Activated naive CD8-positive, alpha-beta T cell (primary cell): ENCODE measurements at regions not wholly inside any gene's neighbourhood (a gene's known extent, or its start where the extent isn't known, plus 50 kb on each side); places are given as distances from the start of the nearest gene placed in this dataset.

Source experiments
- H3K27ac Mint-ChIP-seq: one replicate; pipeline ENCODE4 v1.8.0; 2021; ENCODE audit warnings: mixed read lengths
- H3K27me3 Mint-ChIP-seq: one replicate; pipeline ENCODE4 v1.8.0; 2021; ENCODE audit warnings: mixed read lengths
- H3K36me3 Mint-ChIP-seq: one replicate; pipeline ENCODE4 v1.8.0; 2021; ENCODE audit warnings: mixed read lengths
- H3K4me1 Mint-ChIP-seq: one replicate; pipeline ENCODE4 v1.8.0; 2021; ENCODE audit warnings: low read depth, mixed read lengths
- H3K4me3 Mint-ChIP-seq: one replicate; pipeline ENCODE4 v1.8.0; 2021; ENCODE audit warnings: mild to moderate bottlenecking, mixed read lengths
- H3K9me3 Mint-ChIP-seq: one replicate; pipeline ENCODE4 v1.8.0; 2021; ENCODE audit warnings: low read depth, mixed read lengths

DNA sequence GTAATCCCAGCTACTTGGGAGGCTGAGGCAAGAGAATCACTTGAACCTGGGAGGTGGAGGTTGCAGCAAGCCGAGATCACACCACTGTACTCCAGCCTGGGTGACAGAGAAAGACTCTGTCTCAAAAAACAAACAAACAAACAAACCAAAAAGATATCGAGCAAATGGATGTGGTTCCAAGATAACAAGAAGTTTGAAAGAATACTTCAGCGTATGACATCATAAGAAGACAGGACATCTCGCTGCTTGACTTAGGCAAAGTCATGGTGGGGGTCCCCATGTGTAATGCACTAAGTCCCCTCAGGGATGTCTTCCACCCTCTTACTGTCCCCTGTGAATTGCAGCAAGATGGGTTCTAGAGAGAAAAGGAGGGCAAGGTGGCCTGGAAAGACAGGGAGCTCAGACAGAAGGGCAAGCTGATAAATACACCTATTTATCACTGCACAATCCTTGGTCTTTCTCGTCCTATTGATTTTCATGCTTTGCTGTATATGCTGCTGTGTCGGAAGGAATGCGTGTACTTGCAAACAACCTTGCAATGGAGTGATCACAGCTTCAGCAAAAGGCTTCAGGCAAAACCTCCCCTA, 115.0 kb downstream of the BDH1 start:
- peaks cover 1% of the 10 kb centered on the region for H3K27me3 Mint-ChIP-seq
- no peaks in the 10 kb centered on the region for H3K9me3 Mint-ChIP-seq
- no peak overlapping the region for H3K27ac Mint-ChIP-seq
- H3K4me1 Mint-ChIP-seq: peaks cover 15% of the 10 kb centered on the region
- no peak overlapping the region for H3K4me3 Mint-ChIP-seq
- no peaks in the 10 kb centered on the region for H3K36me3 Mint-ChIP-seq

- Mint-ChIP-seq H3K27ac (no peak overlapping the region), H3K9me3 (no peaks in the 10 kb centered on the region)
Observed at GRCh38 chr3:197438906-197439305, 116.9 kb downstream of the BDH1 start.

GRCh38 chr3:197435426-197435825, 120.3 kb downstream of the BDH1 start:
- no peak overlapping the region for H3K4me3 Mint-ChIP-seq
- H3K27ac Mint-ChIP-seq: no peak overlapping the region
- H3K36me3 Mint-ChIP-seq: peaks cover 4% of the 10 kb centered on the region
- H3K27me3 Mint-ChIP-seq: peaks cover 8% of the 10 kb centered on the region
- no peaks in the 10 kb centered on the region for H3K9me3 Mint-ChIP-seq
- H3K4me1 Mint-ChIP-seq: peaks cover 6% of the 10 kb centered on the region

More at GRCh38 chr3:197438906-197439305, 116.9 kb downstream of the BDH1 start:
- peaks cover 2% of the 10 kb centered on the region for H3K4me1 Mint-ChIP-seq
- H3K27me3 Mint-ChIP-seq: peaks cover 1% of the 10 kb centered on the region
- H3K4me3 Mint-ChIP-seq: no peak overlapping the region
- H3K36me3 Mint-ChIP-seq: no peaks in the 10 kb centered on the region

- H3K9me3 Mint-ChIP-seq: no peaks in the 10 kb centered on the region
- H3K27me3 Mint-ChIP-seq: peaks cover 8% of the 10 kb centered on the region
- peaks cover 6% of the 10 kb centered on the region for H3K4me1 Mint-ChIP-seq
- H3K36me3 Mint-ChIP-seq: peaks cover 4% of the 10 kb centered on the region
- H3K27ac Mint-ChIP-seq: no peak overlapping the region
- no peak overlapping the region for H3K4me3 Mint-ChIP-seq
Observed at GRCh38 chr3:197434830-197435229, 120.9 kb downstream of the BDH1 start.

GRCh38 chr3:197432384-197433127, 123.2 kb downstream of the BDH1 start:
- Mint-ChIP-seq H3K9me3 (no peaks in the 10 kb centered on the region), H3K27ac (no peak overlapping the region), H3K36me3 (peaks cover 4% of the 10 kb centered on the region), H3K4me1 (peaks cover 22% of the 10 kb centered on the region), H3K4me3 (no peak overlapping the region), H3K27me3 (peaks cover 7% of the 10 kb centered on the region)

DNA sequence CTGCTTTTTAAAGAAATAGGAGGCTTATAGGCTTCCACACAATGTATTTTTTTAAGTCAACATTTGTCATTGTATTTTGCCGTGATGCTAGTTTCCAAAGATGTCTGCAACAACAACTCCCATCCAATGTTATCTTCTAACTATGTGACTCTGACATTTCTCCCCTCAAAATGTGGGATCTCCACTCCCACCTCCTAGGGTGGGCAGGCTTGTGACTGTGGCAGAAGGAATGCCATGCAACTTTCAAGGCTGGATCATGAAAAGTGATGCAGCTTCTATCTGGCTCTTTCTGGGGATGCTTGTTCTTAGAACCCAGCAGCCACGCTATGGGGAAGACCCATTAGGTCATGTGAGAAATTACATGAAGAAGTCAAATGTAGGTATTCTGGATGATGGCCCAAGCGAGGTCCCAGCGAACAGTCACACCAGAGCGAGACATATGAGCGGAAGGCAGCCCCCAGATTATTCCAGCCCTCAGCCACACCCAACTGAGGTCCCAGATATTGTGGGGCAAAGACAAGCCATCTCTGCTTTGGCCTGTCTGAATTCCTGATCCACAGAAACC, 124.3 kb downstream of the BDH1 start:
- H3K27ac Mint-ChIP-seq: no peak overlapping the region
- no peak overlapping the region for H3K4me3 Mint-ChIP-seq
- peaks cover 25% of the 10 kb centered on the region for H3K4me1 Mint-ChIP-seq
- peaks cover 7% of the 10 kb centered on the region for H3K27me3 Mint-ChIP-seq
- H3K36me3 Mint-ChIP-seq: peaks cover 4% of the 10 kb centered on the region
- H3K9me3 Mint-ChIP-seq: no peaks in the 10 kb centered on the region

GRCh38 chr3:197430934-197431333, 124.8 kb downstream of the BDH1 start:
- Mint-ChIP-seq H3K9me3 (no peaks in the 10 kb centered on the region), H3K4me3 (no peak overlapping the region), H3K27ac (peak overlapping the region; percentile 8), H3K36me3 (peaks cover 4% of the 10 kb centered on the region), H3K4me1 (peaks cover 25% of the 10 kb centered on the region), H3K27me3 (peaks cover 7% of the 10 kb centered on the region)

GRCh38 chr3:197430502-197430901, 125.3 kb downstream of the BDH1 start:
- H3K27me3 Mint-ChIP-seq: peaks cover 7% of the 10 kb centered on the region
- no peak overlapping the region for H3K4me3 Mint-ChIP-seq
- no peaks in the 10 kb centered on the region for H3K9me3 Mint-ChIP-seq
- H3K27ac Mint-ChIP-seq: peak overlapping the region; percentile 8
- H3K36me3 Mint-ChIP-seq: peaks cover 4% of the 10 kb centered on the region
- peaks cover 25% of the 10 kb centered on the region for H3K4me1 Mint-ChIP-seq

- Mint-ChIP-seq H3K4me1 (peaks cover 25% of the 10 kb centered on the region), H3K27ac (peak overlapping the region; percentile 72), H3K4me3 (peak overlapping the region; percentile 12), H3K36me3 (peaks cover 4% of the 10 kb centered on the region), H3K9me3 (no peaks in the 10 kb centered on the region), H3K27me3 (peaks cover 7% of the 10 kb centered on the region)
Observed at GRCh38 chr3:197428952-197429351, 126.8 kb downstream of the BDH1 start.

GRCh38 chr3:197428117-197428801, 127.5 kb downstream of the BDH1 start:
- no peaks in the 10 kb centered on the region for H3K9me3 Mint-ChIP-seq
- peaks cover 7% of the 10 kb centered on the region for H3K27me3 Mint-ChIP-seq
- H3K4me1 Mint-ChIP-seq: peaks cover 25% of the 10 kb centered on the region
- H3K27ac Mint-ChIP-seq: peak overlapping the region; percentile 78
- peaks cover 4% of the 10 kb centered on the region for H3K36me3 Mint-ChIP-seq
- H3K4me3 Mint-ChIP-seq: peak overlapping the region; percentile 12

GRCh38 chr3:197427021-197427420, 128.6 kb upstream of the DLG1 start:
- H3K9me3 Mint-ChIP-seq: no peaks in the 10 kb centered on the region
- H3K27me3 Mint-ChIP-seq: peaks cover 5% of the 10 kb centered on the region
- H3K36me3 Mint-ChIP-seq: peaks cover 4% of the 10 kb centered on the region
- no peak overlapping the region for H3K27ac Mint-ChIP-seq
- H3K4me1 Mint-ChIP-seq: peaks cover 25% of the 10 kb centered on the region
- H3K4me3 Mint-ChIP-seq: no peak overlapping the region

DNA sequence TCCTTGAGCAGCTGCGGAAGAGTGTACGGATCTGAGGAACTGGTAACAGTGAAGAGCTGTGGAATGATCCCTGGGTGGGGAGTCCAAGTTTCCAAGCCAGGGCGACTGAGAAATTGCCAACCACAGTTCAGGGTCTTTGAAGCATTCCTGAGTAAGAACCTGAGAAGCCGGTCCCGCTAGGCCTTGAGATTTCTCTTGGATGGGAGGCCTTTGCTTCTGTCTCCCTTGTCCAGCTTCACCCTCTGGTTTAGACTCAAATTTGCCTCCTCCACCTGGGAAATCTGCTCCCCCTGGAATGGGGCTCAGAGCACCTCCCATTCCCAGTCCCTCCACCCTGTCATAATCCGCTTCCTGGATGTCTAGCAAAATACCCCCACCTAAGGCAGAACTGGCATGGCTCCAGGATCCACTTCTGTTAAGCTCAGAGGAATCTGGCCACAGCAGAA, 127.7 kb upstream of the DLG1 start:
- Mint-ChIP-seq H3K9me3 (no peaks in the 10 kb centered on the region), H3K36me3 (peaks cover 4% of the 10 kb centered on the region), H3K27ac (no peak overlapping the region), H3K4me3 (no peak overlapping the region), H3K27me3 (peaks cover 5% of the 10 kb centered on the region), H3K4me1 (peaks cover 25% of the 10 kb centered on the region)

- no peaks in the 10 kb centered on the region for H3K9me3 Mint-ChIP-seq
- no peak overlapping the region for H3K4me3 Mint-ChIP-seq
- peaks cover 2% of the 10 kb centered on the region for H3K27me3 Mint-ChIP-seq
- H3K27ac Mint-ChIP-seq: no peak overlapping the region
- peaks cover 2% of the 10 kb centered on the region for H3K36me3 Mint-ChIP-seq
- H3K4me1 Mint-ChIP-seq: peaks cover 22% of the 10 kb centered on the region
Observed at GRCh38 chr3:197425485-197426120, 127.2 kb upstream of the DLG1 start.

DNA sequence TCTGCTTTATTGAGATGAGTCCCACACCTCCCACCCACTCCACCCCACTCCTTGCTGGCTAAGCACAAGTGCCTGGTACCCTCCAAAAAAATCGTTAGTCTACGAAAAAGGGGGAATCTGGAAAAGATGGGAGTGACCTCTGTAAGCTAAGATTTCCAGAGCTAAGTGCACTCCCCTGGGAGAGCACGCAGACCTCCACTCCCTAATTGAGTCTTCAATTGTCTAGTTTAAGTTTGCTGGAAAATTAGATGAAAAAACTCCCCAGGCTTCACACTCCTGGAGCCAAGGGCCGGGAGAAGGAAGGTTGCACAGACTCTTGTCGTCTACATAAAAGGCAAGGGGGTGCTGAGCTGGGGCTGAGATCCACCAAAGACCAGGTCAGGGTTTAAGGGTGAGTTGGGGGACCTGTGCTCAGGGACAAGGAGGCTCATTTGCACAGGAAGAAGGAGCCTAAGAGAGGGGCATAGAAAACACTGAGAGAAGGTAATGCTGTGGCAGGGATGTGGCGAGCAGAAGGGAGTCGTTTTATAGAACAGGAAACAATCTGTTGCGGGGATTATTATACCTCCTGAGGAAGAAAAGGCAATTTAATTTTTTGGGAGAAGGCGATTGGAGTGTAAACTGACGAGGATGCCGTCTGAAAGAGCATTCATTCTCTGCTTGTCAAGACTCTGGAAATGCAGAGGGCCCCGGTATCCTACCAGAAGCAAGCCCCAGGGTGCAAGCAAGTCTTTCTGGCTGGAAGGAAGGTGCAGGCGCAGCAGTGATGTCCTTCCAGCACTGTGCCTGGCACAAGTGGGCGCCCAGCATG, 126.5 kb upstream of the DLG1 start:
- H3K27me3 Mint-ChIP-seq: no peaks in the 10 kb centered on the region

More for the DNA sequence above, 126.5 kb upstream of the DLG1 start:
- Mint-ChIP-seq H3K4me1 (peaks cover 21% of the 10 kb centered on the region), H3K36me3 (no peaks in the 10 kb centered on the region), H3K9me3 (no peaks in the 10 kb centered on the region), H3K27ac (no peak overlapping the region), H3K4me3 (no peak overlapping the region)
